Panc1 (cell line): ENCODE measurements at regions not wholly inside any gene's neighbourhood (a gene's known extent, or its start where the extent isn't known, plus 50 kb on each side); places are given as distances from the start of the nearest gene placed in this dataset.

ENCODE experiments used
- ATAC-seq: fragments of 200-7000 bp; cut with Tn5 transposase; 2 replicates; pipeline ENCODE4 v1.9.1; 2020; ENCODE audit warnings: mild to moderate bottlenecking, moderate library complexity
- BruUV-seq: library from RNA; stranded (reverse); fragments of 400-500 nt; replicated peaks from 2 replicates; lab custom pipeline; 2021; lab: Mats Ljungman, UMichigan
- CTCF ChIA-PET: fragments of 300-600 bp; sonication (Branson Sonifier 250); formaldehyde crosslinking; loops from one replicate; lab custom pipeline; 2022; ENCODE audit warnings: antibody characterized with exemption; lab: Charles Lee
- POLR2A ChIA-PET: fragments of 300-600 bp; sonication (Branson Sonifier 250); formaldehyde crosslinking; loops from one replicate; lab custom pipeline; 2022; ENCODE audit warnings: antibody characterized with exemption; lab: Charles Lee
- DNase-seq: peaks from one replicate; pipeline ENCODE4 v3.0.0-alpha.2; 2010; ENCODE audit warnings: low read depth, low spot score
- H3K27ac ChIP-seq: 2 replicates; pipeline ENCODE4 v1.5.1; 2011; ENCODE audit warnings: mild to moderate bottlenecking, low read length, inconsistent platforms
- H3K27me3 ChIP-seq: fragments of 200-500 bp; sonication (Bioruptor generic); 2 replicates; pipeline ENCODE4 v1.6.0; 2014; ENCODE audit warnings: low read length, inconsistent platforms; ENCODE audit not compliant: control insufficient read depth, insufficient read depth
- H3K36me3 ChIP-seq: fragments of 200-500 bp; sonication (Bioruptor generic); 2 replicates; pipeline ENCODE4 v1.5.1; 2014; ENCODE audit warnings: inconsistent platforms, mild to moderate bottlenecking, low read length, moderate library complexity; ENCODE audit not compliant: control insufficient read depth, insufficient read depth
- H3K4me1 ChIP-seq: 2 replicates; pipeline ENCODE4 v1.5.1; 2011; ENCODE audit warnings: inconsistent platforms, mild to moderate bottlenecking, low read length, moderate library complexity; ENCODE audit not compliant: control insufficient read depth, insufficient read depth
- H3K4me3 ChIP-seq, 2 experiments: 2 replicates each; pipeline ENCODE4 v1.5.1; 2011 to 2012; ENCODE audit warnings: low read depth in 2 of 2, low read length in 2 of 2, mild to moderate bottlenecking in 2 of 2, inconsistent platforms in 1 of 2, moderate library complexity in 1 of 2
- H3K9me3 ChIP-seq: fragments of 200-500 bp; sonication (Bioruptor generic); 2 replicates; pipeline ENCODE4 v1.5.1; 2014; ENCODE audit warnings: low read depth, mild to moderate bottlenecking, inconsistent platforms, low read length, moderate library complexity; ENCODE audit not compliant: control insufficient read depth, insufficient read depth
- CTCF ChIP-seq: fragments of 450-650 bp; IDR thresholded peaks from 2 replicates; pipeline ENCODE4 v1.5.1; 2017; ENCODE audit warnings: mild to moderate bottlenecking
- POLR2AphosphoS5 ChIP-seq: IDR thresholded peaks from 2 replicates; pipeline ENCODE4 v1.6.1; 2012; ENCODE audit warnings: mild to moderate bottlenecking, low read depth, low read length, moderate library complexity
- REST ChIP-seq, 2 experiments: IDR thresholded peaks; 2 replicates each; pipeline ENCODE4 v1.6.1; 2011 to 2012; ENCODE audit warnings: low read depth in 2 of 2, control low read depth in 1 of 2, low read length in 1 of 2, mild to moderate bottlenecking in 1 of 2, moderate library complexity in 1 of 2; ENCODE audit not compliant: insufficient read depth in 1 of 2
- SIN3A ChIP-seq: IDR thresholded peaks from 2 replicates; pipeline ENCODE4 v1.6.1; 2012; ENCODE audit warnings: low read depth, mild to moderate bottlenecking, low read length, moderate library complexity, borderline replicate concordance; ENCODE audit not compliant: insufficient read depth
- TCF7L2 ChIP-seq: IDR thresholded peaks from 2 replicates; pipeline ENCODE4 v1.6.1; 2011; ENCODE audit warnings: mild to moderate bottlenecking, low read depth, low read length, inconsistent platforms
- in situ Hi-C: cut with HindIII; loops from 2 replicates; pipeline ENCODE4 v1.10.0; 2016; ENCODE audit warnings: low sequenced_read_pairs, low pct_unique_long_range_greater_than_20kb
- intact Hi-C: fragments of 100-400 bp; cut with micrococcal nuclease; formaldehyde crosslinking; loops from one replicate; pipeline ENCODE4 v1.10.0; 2022; ENCODE audit not compliant: unreplicated experiment

- in situ Hi-C loops (no loop called here), intact Hi-C loops (no loop called here)
- Histone ChIP-seq H3K9me3 (no peaks in the 10 kb centered on the region), H3K36me3 (no peaks in the 10 kb centered on the region), H3K27ac (no peak overlapping the region), H3K27me3 (no peaks in the 10 kb centered on the region), H3K4me1 (no peaks in the 10 kb centered on the region), H3K4me3 (no peak overlapping the region)
- ChIA-PET CTCF (no interaction called here), POLR2A (no interaction called here)
- no peak for DNase-seq
- TF ChIP-seq TCF7L2 (no peak), REST (IDR thresholded peaks at IDR 0.05; ENCODE audit: insufficient read depth in 1 of 2, low read depth in 2 of 2, low read length in 1 of 2) (no peak), SIN3A (no peak)
- no TSS peak for BruUV-seq
- no peak for ATAC-seq
Measured at GRCh38 chr6:165117806-165118205, 191.6 kb downstream of the C6orf118 start.

- intact Hi-C loops: no loop called here
- CTCF ChIA-PET: interaction anchor here (0.6 to 0.7 kb wide), 2 partner anchors 19 to 80 kb away, joined by 6 to 11 read pairs; no protein-coding TSS in a partner anchor
- TF ChIP-seq REST (IDR thresholded peaks at IDR 0.05; ENCODE audit: insufficient read depth in 1 of 2, low read depth in 2 of 2, low read length in 1 of 2): no peak
- TF ChIP-seq POLR2AphosphoS5: no peak
- no peak for TF ChIP-seq TCF7L2
- H3K4me3 ChIP-seq: no peak overlapping the region
- no peaks in the 10 kb centered on the region for H3K27me3 ChIP-seq
- in situ Hi-C loops: no loop called here
- no peak overlapping the region for H3K27ac ChIP-seq
- no peaks in the 10 kb centered on the region for H3K36me3 ChIP-seq
- BruUV-seq: no TSS peak
- no peak for ATAC-seq
- H3K4me1 ChIP-seq: no peaks in the 10 kb centered on the region
- no peaks in the 10 kb centered on the region for H3K9me3 ChIP-seq
- POLR2A ChIA-PET: no interaction called here
- DNase-seq: no peak
Measured at GRCh38 chr6:165117121-165117520, 192.3 kb downstream of the C6orf118 start.

GRCh38 chr6:165110860-165111259 is 198.5 kb downstream of the C6orf118 start:
- Histone ChIP-seq H3K27ac (no peak overlapping the region), H3K9me3 (no peaks in the 10 kb centered on the region), H3K4me3 (no peak overlapping the region), H3K27me3 (no peaks in the 10 kb centered on the region), H3K36me3 (no peaks in the 10 kb centered on the region), H3K4me1 (no peaks in the 10 kb centered on the region)
- DNase-seq (no peak), ATAC-seq (no peak)
- ChIA-PET CTCF (no interaction called here), POLR2A (no interaction called here)
- intact Hi-C loops (no loop called here), in situ Hi-C loops (no loop called here)
- BruUV-seq: no TSS peak
- TF ChIP-seq POLR2AphosphoS5 (no peak), REST (IDR thresholded peaks at IDR 0.05; ENCODE audit: insufficient read depth in 1 of 2, low read depth in 2 of 2, low read length in 1 of 2) (no peak), TCF7L2 (no peak), SIN3A (no peak), CTCF (no peak)
